ENCODE measurements at regions not wholly inside any gene's neighbourhood (a gene's known extent, or its start where the extent isn't known, plus 50 kb on each side); places are given as distances from the start of the nearest gene placed in this dataset.

- TF ChIP-seq, protein P1, sequence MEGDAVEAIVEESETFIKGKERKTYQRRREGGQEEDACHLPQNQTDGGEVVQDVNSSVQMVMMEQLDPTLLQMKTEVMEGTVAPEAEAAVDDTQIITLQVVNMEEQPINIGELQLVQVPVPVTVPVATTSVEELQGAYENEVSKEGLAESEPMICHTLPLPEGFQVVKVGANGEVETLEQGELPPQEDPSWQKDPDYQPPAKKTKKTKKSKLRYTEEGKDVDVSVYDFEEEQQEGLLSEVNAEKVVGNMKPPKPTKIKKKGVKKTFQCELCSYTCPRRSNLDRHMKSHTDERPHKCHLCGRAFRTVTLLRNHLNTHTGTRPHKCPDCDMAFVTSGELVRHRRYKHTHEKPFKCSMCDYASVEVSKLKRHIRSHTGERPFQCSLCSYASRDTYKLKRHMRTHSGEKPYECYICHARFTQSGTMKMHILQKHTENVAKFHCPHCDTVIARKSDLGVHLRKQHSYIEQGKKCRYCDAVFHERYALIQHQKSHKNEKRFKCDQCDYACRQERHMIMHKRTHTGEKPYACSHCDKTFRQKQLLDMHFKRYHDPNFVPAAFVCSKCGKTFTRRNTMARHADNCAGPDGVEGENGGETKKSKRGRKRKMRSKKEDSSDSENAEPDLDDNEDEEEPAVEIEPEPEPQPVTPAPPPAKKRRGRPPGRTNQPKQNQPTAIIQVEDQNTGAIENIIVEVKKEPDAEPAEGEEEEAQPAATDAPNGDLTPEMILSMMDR (IDR thresholded peaks at IDR 0.05) = no peak
- no peak for TF ChIP-seq POLR2A (IDR thresholded peaks at IDR 0.05)
Observed at GRCh38 chr6:44629636-44630035, 242.1 kb downstream of the CDC5L start.
